ENCODE measurements at regions not wholly inside any gene's neighbourhood (a gene's known extent, or its start where the extent isn't known, plus 50 kb on each side); places are given as distances from the start of the nearest gene placed in this dataset.

DNA sequence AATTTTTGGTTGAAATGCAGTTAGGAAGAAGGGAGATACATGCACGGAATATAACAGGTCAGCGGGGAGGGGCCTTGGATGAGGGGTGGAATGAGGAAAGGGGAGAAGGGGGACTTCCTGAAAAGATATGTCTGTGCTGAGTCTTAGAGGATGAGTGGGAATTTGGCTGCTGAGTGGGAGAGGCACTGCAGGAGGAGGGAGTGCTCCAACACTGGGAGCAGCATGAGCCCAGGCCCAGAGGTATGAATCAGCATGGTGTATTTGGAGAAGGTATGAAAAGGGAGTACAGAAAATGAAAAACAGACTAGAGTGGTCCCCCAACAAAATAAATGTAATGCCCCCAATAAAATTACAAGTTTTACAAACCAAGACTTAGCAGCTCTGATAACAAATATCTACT lies 394.4 kb downstream of the IPO8 start:
- CTCF ChIA-PET, result no interaction called here
- POLR2A ChIA-PET, result no interaction called here
- 15% methylated on average over 2 of the region's 2 CpGs for WGBS (ENCODE audit: missing lambda C conversion rate)
- no peaks in the 10 kb centered on the region for H3K9me3 ChIP-seq
- FAIRE-seq (no peak), ATAC-seq (no peak), DNase-seq (ENCODE audit: low read depth in 1 of 2, low spot score in 1 of 2) (no peak)
- H3K27ac ChIP-seq, result no peak overlapping the region
- H3K4me3 ChIP-seq, result no peak overlapping the region
- H3K4me1 ChIP-seq, result no peaks in the 10 kb centered on the region
- TF ChIP-seq HEYL (CRISPR knock-in tag; IDR thresholded peaks at IDR 0.05) (no peak), SREBF2 (IDR thresholded peaks at IDR 0.05) (no peak), MAFK (IDR thresholded peaks at IDR 0.05; ENCODE audit: partially characterized antibody) (no peak), KDM5A (IDR thresholded peaks at IDR 0.05) (no peak), RARB (CRISPR knock-in tag; IDR thresholded peaks at IDR 0.05) (no peak), KDM1A (IDR thresholded peaks at IDR 0.05; ENCODE audit: low read depth) (no peak), PHF8 (IDR thresholded peaks at IDR 0.05; ENCODE audit: borderline replicate concordance, low read depth) (no peak)
- TF ChIP-seq, protein P1, sequence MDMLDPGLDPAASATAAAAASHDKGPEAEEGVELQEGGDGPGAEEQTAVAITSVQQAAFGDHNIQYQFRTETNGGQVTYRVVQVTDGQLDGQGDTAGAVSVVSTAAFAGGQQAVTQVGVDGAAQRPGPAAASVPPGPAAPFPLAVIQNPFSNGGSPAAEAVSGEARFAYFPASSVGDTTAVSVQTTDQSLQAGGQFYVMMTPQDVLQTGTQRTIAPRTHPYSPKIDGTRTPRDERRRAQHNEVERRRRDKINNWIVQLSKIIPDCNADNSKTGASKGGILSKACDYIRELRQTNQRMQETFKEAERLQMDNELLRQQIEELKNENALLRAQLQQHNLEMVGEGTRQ (IDR thresholded peaks at IDR 0.05), result no peak
- TF ChIP-seq, protein P2, sequence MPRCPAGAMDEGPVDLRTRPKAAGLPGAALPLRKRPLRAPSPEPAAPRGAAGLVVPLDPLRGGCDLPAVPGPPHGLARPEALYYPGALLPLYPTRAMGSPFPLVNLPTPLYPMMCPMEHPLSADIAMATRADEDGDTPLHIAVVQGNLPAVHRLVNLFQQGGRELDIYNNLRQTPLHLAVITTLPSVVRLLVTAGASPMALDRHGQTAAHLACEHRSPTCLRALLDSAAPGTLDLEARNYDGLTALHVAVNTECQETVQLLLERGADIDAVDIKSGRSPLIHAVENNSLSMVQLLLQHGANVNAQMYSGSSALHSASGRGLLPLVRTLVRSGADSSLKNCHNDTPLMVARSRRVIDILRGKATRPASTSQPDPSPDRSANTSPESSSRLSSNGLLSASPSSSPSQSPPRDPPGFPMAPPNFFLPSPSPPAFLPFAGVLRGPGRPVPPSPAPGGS (IDR thresholded peaks at IDR 0.05), result no peak
- H3K4me2 ChIP-seq, result no peak overlapping the region

DNA sequence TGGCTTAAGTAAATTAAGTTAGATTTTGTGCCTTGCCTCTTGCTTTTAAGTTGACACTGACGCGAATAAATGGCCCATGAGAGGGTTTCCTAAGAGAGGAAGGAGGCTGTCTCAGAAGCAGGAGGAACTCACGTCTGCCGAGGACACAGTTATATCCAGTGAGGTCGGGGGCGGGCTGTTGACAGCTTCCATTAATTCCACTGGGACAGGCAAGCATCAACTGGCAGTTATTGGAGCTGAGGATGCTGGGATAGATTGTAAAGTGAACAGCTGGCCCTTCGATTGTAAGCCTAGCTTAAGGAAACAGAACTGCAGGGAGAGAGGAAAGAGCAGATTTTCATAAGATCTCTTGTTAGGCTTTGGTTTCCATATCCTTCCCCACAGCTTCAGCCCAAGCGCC lies 399.2 kb downstream of the IPO8 start:
- no peaks in the 10 kb centered on the region for H3K9me3 ChIP-seq
- H3K4me3 ChIP-seq, result no peak overlapping the region
- no peak overlapping the region for H3K27ac ChIP-seq
- H3K4me2 ChIP-seq, result no peak overlapping the region
- H3K4me1 ChIP-seq, result no peaks in the 10 kb centered on the region
- DNase-seq (ENCODE audit: low read depth in 1 of 2, low spot score in 1 of 2) (no peak), ATAC-seq (no peak), FAIRE-seq (no peak)
- ChIA-PET CTCF (no interaction called here), POLR2A (no interaction called here)
- 5% methylated on average over 8 of the region's 8 CpGs for WGBS (ENCODE audit: missing lambda C conversion rate)
- TF ChIP-seq MAZ (IDR thresholded peaks at IDR 0.05; ENCODE audit: borderline replicate concordance, low read depth, low read length) (no peak), ESRRA (IDR thresholded peaks at IDR 0.05; ENCODE audit: borderline replicate concordance, low read length) (no peak), MAFK (IDR thresholded peaks at IDR 0.05; ENCODE audit: partially characterized antibody) (no peak), TP53 (CRISPR knock-in tag; IDR thresholded peaks at IDR 0.05) (no peak)

DNA sequence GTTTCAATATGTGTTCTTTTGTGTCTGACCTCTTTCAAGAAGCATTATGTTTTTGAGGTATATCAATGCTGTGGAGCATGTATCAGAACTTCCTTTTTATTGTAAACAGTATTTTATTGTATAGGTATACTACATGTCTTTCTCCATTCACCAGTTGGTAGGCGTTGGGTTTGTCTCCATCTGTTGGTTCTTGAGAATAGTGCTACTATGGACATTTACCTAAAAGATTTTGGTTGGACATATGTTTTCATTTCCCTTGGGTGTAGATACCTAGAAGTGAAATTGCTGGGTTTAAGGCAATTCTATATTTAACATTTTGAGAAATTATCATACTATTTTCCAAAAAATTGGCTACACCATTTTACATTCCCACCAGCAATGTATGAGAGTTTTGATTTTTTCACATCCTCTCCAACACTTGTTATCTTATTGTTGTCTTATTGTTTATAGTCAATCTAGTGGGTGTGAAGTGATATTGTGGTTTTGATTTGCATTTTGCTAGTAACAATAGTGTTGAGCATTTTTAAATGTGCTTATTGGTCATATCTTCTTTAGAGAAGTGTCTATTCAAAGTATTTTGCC lies 409.2 kb downstream of the IPO8 start:
- DNase-seq (ENCODE audit: low read depth in 1 of 2, low spot score in 1 of 2), result peak; percentile 13 to 27
- no peak for FAIRE-seq
- Histone ChIP-seq H3K4me1 (no peaks in the 10 kb centered on the region), H3K4me2 (no peak overlapping the region), H3K27ac (no peak overlapping the region), H3K9me3 (no peaks in the 10 kb centered on the region), H3K4me3 (no peak overlapping the region)
- TF ChIP-seq RAD21 (conservative IDR thresholded peaks at IDR 0.05 in 1 of 2, IDR thresholded peaks at IDR 0.05 in 1 of 2), result peak; percentile 10 to 31; a peak in 2 of 5 replicates
- TF ChIP-seq, protein P3, sequence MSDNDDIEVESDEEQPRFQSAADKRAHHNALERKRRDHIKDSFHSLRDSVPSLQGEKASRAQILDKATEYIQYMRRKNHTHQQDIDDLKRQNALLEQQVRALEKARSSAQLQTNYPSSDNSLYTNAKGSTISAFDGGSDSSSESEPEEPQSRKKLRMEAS (IDR thresholded peaks at IDR 0.05), result no peak
- TF ChIP-seq, protein P4, sequence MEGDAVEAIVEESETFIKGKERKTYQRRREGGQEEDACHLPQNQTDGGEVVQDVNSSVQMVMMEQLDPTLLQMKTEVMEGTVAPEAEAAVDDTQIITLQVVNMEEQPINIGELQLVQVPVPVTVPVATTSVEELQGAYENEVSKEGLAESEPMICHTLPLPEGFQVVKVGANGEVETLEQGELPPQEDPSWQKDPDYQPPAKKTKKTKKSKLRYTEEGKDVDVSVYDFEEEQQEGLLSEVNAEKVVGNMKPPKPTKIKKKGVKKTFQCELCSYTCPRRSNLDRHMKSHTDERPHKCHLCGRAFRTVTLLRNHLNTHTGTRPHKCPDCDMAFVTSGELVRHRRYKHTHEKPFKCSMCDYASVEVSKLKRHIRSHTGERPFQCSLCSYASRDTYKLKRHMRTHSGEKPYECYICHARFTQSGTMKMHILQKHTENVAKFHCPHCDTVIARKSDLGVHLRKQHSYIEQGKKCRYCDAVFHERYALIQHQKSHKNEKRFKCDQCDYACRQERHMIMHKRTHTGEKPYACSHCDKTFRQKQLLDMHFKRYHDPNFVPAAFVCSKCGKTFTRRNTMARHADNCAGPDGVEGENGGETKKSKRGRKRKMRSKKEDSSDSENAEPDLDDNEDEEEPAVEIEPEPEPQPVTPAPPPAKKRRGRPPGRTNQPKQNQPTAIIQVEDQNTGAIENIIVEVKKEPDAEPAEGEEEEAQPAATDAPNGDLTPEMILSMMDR (IDR thresholded peaks at IDR 0.05), result 0 out of 3 replicates have a peak, but pooled peaks have one; percentile 9
- ATAC-seq, result peak in 1 of 2 experiments; percentile 55; a peak in 1 of 6 replicates
- WGBS (ENCODE audit: missing lambda C conversion rate), result 0% methylated on average over 1 of the region's 1 CpG
- CTCF ChIA-PET, result no interaction called here
- POLR2A ChIA-PET, result no interaction called here

DNA sequence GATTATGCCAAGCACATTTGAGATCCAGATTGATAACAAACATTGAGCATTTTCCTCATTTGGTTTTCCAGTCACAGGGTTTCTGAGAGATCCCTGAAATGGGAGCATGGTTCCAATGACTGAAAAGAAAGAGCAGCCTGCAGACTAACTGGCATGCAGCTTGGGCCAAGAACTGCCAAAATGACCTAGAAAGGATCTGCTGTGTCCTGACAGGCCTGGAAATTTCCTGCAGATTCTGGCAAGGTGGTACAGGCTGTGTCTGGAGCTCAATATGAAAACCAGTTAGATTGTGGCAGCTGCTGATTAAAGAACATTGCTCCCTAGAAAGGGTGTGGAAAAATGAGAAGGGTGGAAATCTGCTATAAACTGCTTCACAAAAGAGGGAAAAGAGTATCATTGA lies 417.3 kb downstream of the IPO8 start:
- Histone ChIP-seq H3K4me2 (no peak overlapping the region), H3K4me1 (no peaks in the 10 kb centered on the region), H3K27ac (no peak overlapping the region), H3K4me3 (no peak overlapping the region), H3K9me3 (no peaks in the 10 kb centered on the region)
- no peak for DNase-seq (ENCODE audit: low read depth in 1 of 2, low spot score in 1 of 2)
- TF ChIP-seq HOXB5 (CRISPR knock-in tag; IDR thresholded peaks at IDR 0.05) (no peak), RCOR1 (IDR thresholded peaks at IDR 0.05; ENCODE audit: low read depth, low read length) (no peak), POLR2A (IDR thresholded peaks at IDR 0.05; ENCODE audit: low read length) (no peak), CHD2 (IDR thresholded peaks at IDR 0.05; ENCODE audit: low read length, partially characterized antibody) (no peak), HDAC2 (IDR thresholded peaks at IDR 0.05) (no peak)
- TF ChIP-seq, protein P5, sequence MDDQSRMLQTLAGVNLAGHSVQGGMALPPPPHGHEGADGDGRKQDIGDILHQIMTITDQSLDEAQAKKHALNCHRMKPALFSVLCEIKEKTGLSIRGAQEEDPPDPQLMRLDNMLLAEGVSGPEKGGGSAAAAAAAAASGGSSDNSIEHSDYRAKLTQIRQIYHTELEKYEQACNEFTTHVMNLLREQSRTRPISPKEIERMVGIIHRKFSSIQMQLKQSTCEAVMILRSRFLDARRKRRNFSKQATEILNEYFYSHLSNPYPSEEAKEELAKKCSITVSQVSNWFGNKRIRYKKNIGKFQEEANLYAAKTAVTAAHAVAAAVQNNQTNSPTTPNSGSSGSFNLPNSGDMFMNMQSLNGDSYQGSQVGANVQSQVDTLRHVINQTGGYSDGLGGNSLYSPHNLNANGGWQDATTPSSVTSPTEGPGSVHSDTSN (IDR thresholded peaks at IDR 0.05), result no peak
- TF ChIP-seq, protein P6, sequence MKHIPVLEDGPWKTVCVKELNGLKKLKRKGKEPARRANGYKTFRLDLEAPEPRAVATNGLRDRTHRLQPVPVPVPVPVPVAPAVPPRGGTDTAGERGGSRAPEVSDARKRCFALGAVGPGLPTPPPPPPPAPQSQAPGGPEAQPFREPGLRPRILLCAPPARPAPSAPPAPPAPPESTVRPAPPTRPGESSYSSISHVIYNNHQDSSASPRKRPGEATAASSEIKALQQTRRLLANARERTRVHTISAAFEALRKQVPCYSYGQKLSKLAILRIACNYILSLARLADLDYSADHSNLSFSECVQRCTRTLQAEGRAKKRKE (CRISPR knock-in tag; IDR thresholded peaks at IDR 0.05; ENCODE audit: low read depth), result no peak
- TF ChIP-seq, protein P7, sequence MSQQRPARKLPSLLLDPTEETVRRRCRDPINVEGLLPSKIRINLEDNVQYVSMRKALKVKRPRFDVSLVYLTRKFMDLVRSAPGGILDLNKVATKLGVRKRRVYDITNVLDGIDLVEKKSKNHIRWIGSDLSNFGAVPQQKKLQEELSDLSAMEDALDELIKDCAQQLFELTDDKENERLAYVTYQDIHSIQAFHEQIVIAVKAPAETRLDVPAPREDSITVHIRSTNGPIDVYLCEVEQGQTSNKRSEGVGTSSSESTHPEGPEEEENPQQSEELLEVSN (IDR thresholded peaks at IDR 0.05; ENCODE audit: borderline replicate concordance, low read depth), result no peak
- POLR2A ChIA-PET, result no interaction called here
- no peak for FAIRE-seq
- no peak for ATAC-seq
- CTCF ChIA-PET, result no interaction called here

Measured in A549 (cell line).